SK-N-SH treated with all-trans-retinoic acid at 6 μM for 48 hours (cell line): ENCODE measurements at regions not wholly inside any gene's neighbourhood (a gene's known extent, or its start where the extent isn't known, plus 50 kb on each side); places are given as distances from the start of the nearest gene placed in this dataset.

ENCODE experiments used
- ATAC-seq: fragments of 200-7000 bp; cut with Tn5 transposase; 3 replicates; pipeline ENCODE4 v1.9.1; 2020; ENCODE audit warnings: mild to moderate bottlenecking, moderate library complexity
- ARNTL ChIP-seq: fragments of 450-650 bp; formaldehyde crosslinking; IDR thresholded peaks from 2 replicates; pipeline ENCODE4 v1.5.0; 2020; ENCODE audit warnings: low read depth, mild to moderate bottlenecking, moderate library complexity, borderline replicate concordance
- BACH2 ChIP-seq: fragments of 250-450 bp; sonication (Bioruptor Pico); IDR thresholded peaks from 2 replicates; pipeline ENCODE4 v1.9.0; 2021; ENCODE audit warnings: mild to moderate bottlenecking, borderline replicate concordance
- CREB5 ChIP-seq: fragments of 250-450 bp; sonication (Bioruptor Pico); IDR thresholded peaks from 2 replicates; pipeline ENCODE4 v1.5.1; 2020; ENCODE audit warnings: low read depth, mild to moderate bottlenecking, moderate library complexity
- CSDC2 ChIP-seq: fragments of 250-450 bp; sonication (Bioruptor Pico); IDR thresholded peaks from 2 replicates; pipeline ENCODE4 v1.5.0; 2020; ENCODE audit warnings: mild to moderate bottlenecking, moderate library complexity
- CSRNP3 ChIP-seq: fragments of 250-450 bp; sonication (Bioruptor Pico); IDR thresholded peaks from 2 replicates; pipeline ENCODE4 v1.5.1; 2021; ENCODE audit warnings: mild to moderate bottlenecking, moderate library complexity
- ESRRG ChIP-seq: fragments of 250-450 bp; sonication (Bioruptor Pico); IDR thresholded peaks from 2 replicates; pipeline ENCODE4 v1.6.1; 2021; ENCODE audit warnings: mild to moderate bottlenecking
- GLIS3 ChIP-seq: fragments of 250-450 bp; sonication (Bioruptor Pico); IDR thresholded peaks from 2 replicates; pipeline ENCODE4 v1.5.0; 2020; ENCODE audit warnings: mild to moderate bottlenecking, moderate library complexity
- ISL1 ChIP-seq: fragments of 250-450 bp; sonication (Bioruptor Pico); IDR thresholded peaks from 2 replicates; pipeline ENCODE4 v2.1.2; 2022; ENCODE audit warnings: mild to moderate bottlenecking, moderate library complexity
- OSR1 ChIP-seq: fragments of 250-450 bp; sonication (Bioruptor Pico); IDR thresholded peaks from 2 replicates; pipeline ENCODE4 v1.8.0; 2022; ENCODE audit warnings: moderate library complexity, mild to moderate bottlenecking, inconsistent platforms
- PATZ1 ChIP-seq: fragments of 250-450 bp; sonication (Bioruptor Pico); IDR thresholded peaks from 2 replicates; pipeline ENCODE4 v1.8.0; 2020; ENCODE audit warnings: mild to moderate bottlenecking, moderate library complexity, borderline replicate concordance
- POU6F1 ChIP-seq: fragments of 250-450 bp; sonication (Bioruptor Pico); IDR thresholded peaks from 2 replicates; pipeline ENCODE4 v1.8.0; 2021; ENCODE audit warnings: low read depth, mild to moderate bottlenecking, moderate library complexity, borderline replicate concordance
- PPARA ChIP-seq: fragments of 250-450 bp; sonication (Bioruptor Pico); IDR thresholded peaks from 2 replicates; pipeline ENCODE4 v1.5.0; 2020; ENCODE audit warnings: mild to moderate bottlenecking, borderline replicate concordance
- RARB ChIP-seq: fragments of 250-450 bp; sonication (Bioruptor Pico); IDR thresholded peaks from 2 replicates; pipeline ENCODE4 v1.8.0; 2021; ENCODE audit warnings: mild to moderate bottlenecking, moderate library complexity
- SNAI2 ChIP-seq: fragments of 250-450 bp; sonication (Bioruptor Pico); IDR thresholded peaks from 2 replicates; pipeline ENCODE4 v1.5.0; 2020; ENCODE audit warnings: mild to moderate bottlenecking, moderate library complexity
- TCF4 ChIP-seq: fragments of 250-450 bp; sonication (Bioruptor Pico); IDR thresholded peaks from 2 replicates; pipeline ENCODE4 v1.8.0; 2021; ENCODE audit warnings: mild to moderate bottlenecking, moderate library complexity, borderline replicate concordance
- TOX ChIP-seq: fragments of 250-450 bp; sonication (Bioruptor Pico); IDR thresholded peaks from 2 replicates; pipeline ENCODE4 v1.8.0; 2021; ENCODE audit warnings: mild to moderate bottlenecking, moderate library complexity, borderline replicate concordance
- TSHZ2 ChIP-seq: fragments of 250-450 bp; sonication (Bioruptor Pico); IDR thresholded peaks from 2 replicates; pipeline ENCODE4 v1.5.0; 2020; ENCODE audit warnings: mild to moderate bottlenecking, moderate library complexity
- ZC3H10 ChIP-seq: fragments of 250-450 bp; sonication (Bioruptor Pico); IDR thresholded peaks from 2 replicates; pipeline ENCODE4 v1.5.1; 2021; ENCODE audit warnings: mild to moderate bottlenecking, moderate library complexity
- ZFP3 ChIP-seq: fragments of 250-450 bp; sonication (Bioruptor Pico); IDR thresholded peaks from 2 replicates; pipeline ENCODE4 v1.5.0; 2020; ENCODE audit warnings: mild to moderate bottlenecking, moderate library complexity
- ZFP30 ChIP-seq: fragments of 450-650 bp; formaldehyde crosslinking; IDR thresholded peaks from 2 replicates; pipeline ENCODE4 v1.5.0; 2022; ENCODE audit warnings: mild to moderate bottlenecking, moderate library complexity
- ZNF565 ChIP-seq: fragments of 450-650 bp; formaldehyde crosslinking; conservative IDR thresholded peaks from 2 replicates; pipeline ENCODE4 v1.5.0; 2020; ENCODE audit warnings: low read depth, mild to moderate bottlenecking, moderate library complexity
- ZNF70 ChIP-seq: fragments of 450-650 bp; formaldehyde crosslinking; IDR thresholded peaks from 2 replicates; pipeline ENCODE4 v1.5.0; 2020; ENCODE audit warnings: mild to moderate bottlenecking, moderate library complexity
- ZNF8 ChIP-seq: fragments of 450-650 bp; formaldehyde crosslinking; IDR thresholded peaks from 2 replicates; pipeline ENCODE4 v1.5.0; 2020; ENCODE audit warnings: mild to moderate bottlenecking, moderate library complexity

GRCh38 chr7:94760446-94761100, 104.6 kb upstream of the SGCE start:
- TF ChIP-seq SNAI2 (CRISPR knock-in tag) (no peak), CREB5 (no peak), ZNF565 (no peak), PPARA (CRISPR knock-in tag) (no peak), ZFP30 (CRISPR knock-in tag) (no peak), OSR1 (CRISPR knock-in tag) (no peak), PATZ1 (no peak), ZNF8 (no peak), ZNF70 (CRISPR knock-in tag) (no peak), TCF4 (no peak), ESRRG (CRISPR knock-in tag) (no peak), CSRNP3 (CRISPR knock-in tag) (no peak), CSDC2 (CRISPR knock-in tag) (no peak), RARB (no peak), ISL1 (CRISPR knock-in tag) (no peak), ZFP3 (no peak), TOX (CRISPR knock-in tag) (no peak), TSHZ2 (CRISPR knock-in tag) (no peak), GLIS3 (CRISPR knock-in tag) (no peak)

GRCh38 chr7:94761451-94761850, 105.5 kb upstream of the SGCE start:
- TF ChIP-seq BACH2 (no peak), GLIS3 (CRISPR knock-in tag) (no peak), OSR1 (CRISPR knock-in tag) (no peak), TOX (CRISPR knock-in tag) (no peak), ISL1 (CRISPR knock-in tag) (no peak), ZNF70 (CRISPR knock-in tag) (no peak), ZNF565 (no peak), ZC3H10 (no peak), CSDC2 (CRISPR knock-in tag) (no peak), SNAI2 (CRISPR knock-in tag) (no peak), ZFP30 (CRISPR knock-in tag) (no peak), ARNTL (no peak), ZFP3 (no peak), ESRRG (CRISPR knock-in tag) (no peak), RARB (no peak), ZNF8 (no peak), POU6F1 (CRISPR knock-in tag) (no peak)
- TF ChIP-seq, all 23 proteins: peak for 0

More at GRCh38 chr7:94760446-94761100, 104.6 kb upstream of the SGCE start:
- no peak for ATAC-seq

More at GRCh38 chr7:94761451-94761850, 105.5 kb upstream of the SGCE start:
- ATAC-seq = no peak
